GM12891 (cell line): ENCODE measurements at regions not wholly inside any gene's neighbourhood (a gene's known extent, or its start where the extent isn't known, plus 50 kb on each side); places are given as distances from the start of the nearest gene placed in this dataset.
"Not testable (repeated sequence)": the region's sequence is repeated elsewhere in the genome, so short reads cannot be mapped to it uniquely, and the experiment has no call there.

Source experiments
- DNase-seq: peaks from one replicate; pipeline ENCODE4 v3.0.0; 2011; ENCODE audit warnings: low spot score; ENCODE audit not compliant: insufficient read length
- FAIRE-seq: peaks from 2 replicates; lab custom pipeline; 2011; peaks lifted over from hg19 to GRCh38; lab: Jason Lieb, UNC
- PAX5 ChIP-seq: IDR thresholded peaks from 2 replicates; pipeline ENCODE4 v1.6.1; 2011; ENCODE audit warnings: low read length, moderate library complexity, mild to moderate bottlenecking; ENCODE audit not compliant: insufficient read depth, severe bottlenecking
- POLR2A ChIP-seq: IDR thresholded peaks from 2 replicates; pipeline ENCODE4 v1.6.1; 2011; ENCODE audit warnings: low read depth, low read length, control low read depth
- POLR2AphosphoS5 ChIP-seq: IDR thresholded peaks from 2 replicates; pipeline ENCODE4 v1.6.1; 2011; ENCODE audit warnings: low read depth, low read length, control low read depth
- POU2F2 ChIP-seq: IDR thresholded peaks from 2 replicates; pipeline ENCODE4 v1.6.1; 2011; ENCODE audit warnings: low read depth, mild to moderate bottlenecking, control low read depth, low read length, moderate library complexity
- SPI1 ChIP-seq: IDR thresholded peaks from 2 replicates; pipeline ENCODE4 v1.6.1; 2011; ENCODE audit warnings: low read depth, low read length, control low read depth
- TAF1 ChIP-seq: IDR thresholded peaks from 2 replicates; pipeline ENCODE4 v1.6.1; 2011; ENCODE audit warnings: low read depth, low read length, control low read depth

DNA sequence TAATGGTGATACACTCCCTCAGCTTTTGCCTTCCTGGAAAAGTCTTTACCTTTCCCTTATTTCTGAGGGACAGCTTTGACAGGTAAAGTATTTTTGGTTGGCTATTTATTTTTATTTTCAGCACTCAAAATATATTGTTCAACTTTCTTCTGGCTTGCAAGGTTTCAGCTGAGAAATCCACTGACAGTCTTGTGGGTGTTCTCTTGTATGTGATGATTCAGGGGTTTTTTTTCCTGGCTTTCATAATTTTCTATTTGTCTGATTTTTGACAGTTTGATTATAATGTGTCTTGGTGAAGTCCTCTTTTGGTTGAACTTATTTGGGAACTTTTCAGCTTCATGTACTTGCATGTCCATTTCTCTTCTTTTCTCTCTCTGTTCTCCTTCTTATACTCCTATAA, 73.7 kb upstream of the OTOGL start:
- no peak for FAIRE-seq
- no peak for DNase-seq
- no peak for TF ChIP-seq POLR2AphosphoS5
- TF ChIP-seq SPI1 = no peak
- no peak for TF ChIP-seq POU2F2
- no peak for TF ChIP-seq TAF1
- TF ChIP-seq PAX5 = no peak
- TF ChIP-seq POLR2A = no peak

DNA sequence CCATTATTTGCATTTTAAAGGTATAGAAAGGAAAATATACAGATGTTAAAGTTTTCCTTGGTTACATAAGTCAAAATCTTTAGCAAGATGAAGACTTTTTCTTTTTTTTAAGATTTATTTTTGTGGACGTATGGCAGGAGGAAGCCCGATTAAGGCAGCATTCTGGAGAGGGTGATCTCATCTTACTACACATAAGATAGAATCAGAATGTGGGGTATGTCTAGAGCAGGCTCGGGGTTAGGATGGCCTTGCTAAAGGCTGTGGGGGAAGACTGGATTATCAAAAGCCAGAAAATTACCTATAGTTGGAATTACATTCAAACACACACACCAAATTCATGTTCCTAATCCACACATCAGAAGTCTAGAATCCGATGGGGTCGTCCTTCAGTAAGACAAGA, 79.6 kb upstream of the OTOGL start:
- DNase-seq (no peak), FAIRE-seq (no peak)
- TF ChIP-seq TAF1 = no peak
- TF ChIP-seq POLR2AphosphoS5 = no peak
- no peak for TF ChIP-seq PAX5
- TF ChIP-seq SPI1 = no peak
- TF ChIP-seq POLR2A = no peak
- TF ChIP-seq POU2F2 = no peak

DNA sequence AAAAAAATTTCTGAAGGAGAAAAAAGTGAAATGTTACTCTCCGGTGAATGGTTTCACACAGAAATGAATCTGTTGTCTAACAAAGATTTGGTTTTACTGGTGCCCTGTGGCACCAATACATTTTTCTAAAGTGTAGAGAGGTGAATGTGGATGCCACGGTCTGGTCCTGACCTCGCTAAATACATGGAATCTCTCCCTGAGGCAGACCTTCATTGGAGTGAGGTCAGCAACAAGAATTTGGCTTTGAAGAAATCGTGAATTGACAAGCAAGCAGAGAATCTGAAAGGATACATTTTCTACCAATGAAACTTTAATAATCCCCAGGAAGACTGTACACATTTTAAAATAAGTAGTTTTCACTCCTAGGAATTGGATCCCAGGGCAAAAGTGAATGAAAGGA, 81.2 kb upstream of the OTOGL start:
- TF ChIP-seq POU2F2 = no peak
- no peak for TF ChIP-seq POLR2AphosphoS5
- no peak for TF ChIP-seq SPI1
- TF ChIP-seq TAF1 = no peak
- TF ChIP-seq PAX5 = no peak
- TF ChIP-seq POLR2A = no peak
- DNase-seq (no peak), FAIRE-seq (no peak)

DNA sequence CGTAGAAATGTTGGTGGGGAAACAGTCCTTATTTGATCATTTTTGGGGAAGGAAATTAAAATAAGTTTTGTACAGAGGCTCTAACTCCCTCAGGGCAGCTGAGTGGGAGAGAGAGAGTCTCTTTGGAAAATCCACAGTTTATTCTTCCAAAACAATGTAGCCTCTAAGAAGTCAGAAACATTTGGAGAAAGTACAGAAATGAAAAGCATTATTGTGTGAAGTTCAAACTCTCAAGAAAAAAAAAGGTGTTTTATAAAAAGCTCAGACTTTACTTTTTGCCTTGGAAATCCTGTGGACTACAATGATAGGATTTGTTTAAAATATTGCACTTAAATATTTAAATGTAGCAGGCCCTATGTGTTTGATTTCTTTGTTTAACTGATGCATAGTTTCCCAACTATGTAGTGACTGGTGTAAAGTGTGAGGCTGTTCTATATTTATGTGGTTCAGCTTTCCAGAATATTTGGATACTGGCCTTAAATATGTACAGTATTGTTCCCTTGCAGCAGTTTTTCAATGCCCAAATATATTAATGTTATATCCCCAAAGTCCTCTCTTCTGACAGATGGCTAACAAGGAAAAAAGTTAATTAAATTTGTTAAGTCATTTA, 82.0 kb upstream of the OTOGL start:
- TF ChIP-seq POU2F2 (no peak), SPI1 (no peak), TAF1 (no peak), PAX5 (no peak), POLR2A (no peak), POLR2AphosphoS5 (no peak)
- FAIRE-seq (no peak), DNase-seq (no peak)

DNA sequence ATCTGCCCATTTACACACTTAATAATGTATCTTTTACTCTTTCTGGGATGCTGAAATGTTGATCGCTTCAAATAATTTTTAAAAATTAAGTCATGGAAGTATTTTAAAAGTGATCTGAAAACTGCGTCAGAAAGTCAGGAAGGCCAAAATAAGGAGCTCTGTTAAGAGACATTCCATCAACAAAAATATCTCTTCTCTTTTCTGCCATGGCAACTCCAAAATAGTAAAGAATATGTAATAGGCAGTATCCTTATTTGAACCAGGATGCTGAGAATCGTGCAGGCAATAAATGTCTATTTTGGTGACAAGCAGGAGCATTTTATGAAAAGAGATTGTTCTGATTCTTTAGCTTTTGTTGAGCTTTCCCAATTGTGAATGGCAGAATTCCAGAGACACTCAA, 81.8 kb upstream of the PPP1R12A start:
- no peak for FAIRE-seq
- TF ChIP-seq POLR2A = no peak
- TF ChIP-seq PAX5 = no peak
- TF ChIP-seq POLR2AphosphoS5 = no peak
- no peak for TF ChIP-seq POU2F2
- no peak for TF ChIP-seq TAF1
- no peak for TF ChIP-seq SPI1
- no peak for DNase-seq

DNA sequence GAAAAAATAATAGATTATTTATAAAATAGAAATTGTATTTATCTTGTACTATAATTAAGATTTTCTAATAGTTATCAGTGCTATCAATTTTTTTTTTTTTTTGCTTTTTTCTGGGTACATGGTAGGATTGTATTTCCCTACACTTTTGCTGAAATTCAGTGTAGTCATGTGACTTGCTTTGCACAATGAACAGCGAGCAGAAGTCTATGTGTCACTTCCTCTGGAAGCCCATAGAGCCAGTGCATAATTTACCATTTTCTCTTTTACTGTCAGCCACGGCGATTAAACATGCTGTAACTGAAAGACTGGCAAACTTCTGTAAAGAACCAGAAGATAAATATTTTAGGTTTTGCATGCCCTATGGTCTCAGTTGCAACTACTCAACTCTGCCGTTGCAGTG, 80.8 kb upstream of the PPP1R12A start:
- no peak for TF ChIP-seq POLR2A
- no peak for TF ChIP-seq POLR2AphosphoS5
- no peak for TF ChIP-seq TAF1
- no peak for TF ChIP-seq PAX5
- no peak for TF ChIP-seq SPI1
- no peak for TF ChIP-seq POU2F2
- no peak for DNase-seq
- no peak for FAIRE-seq

DNA sequence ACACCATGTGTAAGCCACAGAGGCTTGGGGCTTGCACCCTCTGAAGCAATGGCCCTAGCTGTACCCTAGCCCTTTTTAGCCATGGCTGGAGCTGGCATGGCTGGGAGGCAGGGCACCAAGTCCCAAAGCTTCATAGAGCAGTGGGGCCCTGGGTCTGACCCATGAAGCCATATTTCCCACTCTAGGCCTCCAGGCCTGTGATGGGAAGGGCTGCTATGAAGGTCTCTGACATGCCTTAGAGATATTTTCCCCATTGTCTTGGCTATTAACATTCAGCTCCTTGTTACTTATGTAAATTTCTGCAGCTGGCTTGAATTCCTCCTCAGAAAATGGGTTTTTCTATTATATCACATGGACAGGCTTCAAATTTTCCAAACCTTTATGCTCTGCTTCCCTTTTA, 68.8 kb upstream of the PPP1R12A start:
- FAIRE-seq = not testable (repeated sequence)

DNA sequence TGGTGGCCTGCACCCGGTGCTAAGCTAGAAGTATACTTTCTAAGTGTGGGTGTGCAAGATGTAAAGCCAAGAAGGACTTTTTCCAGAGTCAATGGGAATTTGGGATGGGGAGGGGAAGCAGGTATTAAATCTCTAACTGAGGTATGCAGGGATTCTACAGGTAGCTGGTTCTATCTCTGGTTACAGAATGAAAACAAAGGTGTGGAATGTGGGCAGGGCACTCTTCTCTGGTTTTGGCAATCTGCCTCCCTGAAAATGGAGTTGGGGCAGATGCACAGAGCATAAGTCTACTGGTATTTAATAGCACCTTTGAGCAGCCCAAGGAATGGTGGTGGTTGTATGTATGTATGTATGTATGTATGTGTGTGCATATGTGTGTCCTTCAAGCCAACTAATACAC, 66.7 kb upstream of the PPP1R12A start:
- FAIRE-seq (no peak), DNase-seq (no peak)
- TF ChIP-seq TAF1 = no peak
- TF ChIP-seq POLR2A = no peak
- TF ChIP-seq POU2F2 = no peak
- TF ChIP-seq POLR2AphosphoS5 = no peak
- TF ChIP-seq PAX5 = no peak
- TF ChIP-seq SPI1 = no peak

More for the DNA sequence above, 68.8 kb upstream of the PPP1R12A start:
- DNase-seq = not testable (repeated sequence)

DNA sequence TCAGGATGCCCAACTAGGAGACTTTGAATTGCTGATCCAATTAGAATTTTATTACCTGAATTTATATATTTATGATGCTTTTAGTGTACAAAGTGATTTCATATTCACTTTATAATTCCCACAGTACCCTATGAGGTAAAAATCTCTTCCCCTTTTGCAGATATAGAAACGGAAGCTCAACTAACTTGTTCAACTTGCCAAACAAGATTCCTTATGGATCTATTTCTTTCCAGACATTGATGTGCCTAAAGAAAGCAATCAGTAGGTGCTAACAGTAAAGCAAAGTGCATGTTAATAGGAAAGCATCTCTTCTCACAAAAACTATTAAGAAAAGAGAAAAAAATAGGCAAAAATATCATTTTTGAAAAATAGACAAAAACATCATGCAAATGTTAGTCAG, 65.9 kb upstream of the PPP1R12A start:
- FAIRE-seq (no peak), DNase-seq (no peak)
- TF ChIP-seq POLR2AphosphoS5 = no peak
- no peak for TF ChIP-seq TAF1
- no peak for TF ChIP-seq PAX5
- TF ChIP-seq POU2F2 = no peak
- TF ChIP-seq SPI1 = no peak
- no peak for TF ChIP-seq POLR2A

DNA sequence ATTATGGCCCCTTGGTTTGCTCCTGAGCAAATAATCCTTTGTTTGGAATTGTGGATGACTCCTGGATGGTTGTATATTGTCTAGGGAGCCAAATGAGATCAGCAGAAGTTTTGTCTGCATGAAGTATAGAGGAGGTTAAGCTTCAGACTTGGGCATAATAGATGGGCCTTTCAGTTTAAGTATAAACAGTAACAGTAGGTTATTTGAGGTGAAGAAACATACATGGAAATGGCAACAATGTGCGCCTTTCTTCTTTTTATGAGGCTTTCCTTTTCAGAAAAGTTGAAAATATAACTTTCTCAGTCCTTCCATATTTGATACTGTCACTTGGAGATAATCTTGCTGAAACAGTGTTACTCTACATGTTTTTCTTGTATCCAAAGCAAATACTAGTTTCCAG, 63.7 kb upstream of the PPP1R12A start:
- no peak for FAIRE-seq
- DNase-seq = no peak
- TF ChIP-seq POU2F2 (no peak), PAX5 (no peak)

DNA sequence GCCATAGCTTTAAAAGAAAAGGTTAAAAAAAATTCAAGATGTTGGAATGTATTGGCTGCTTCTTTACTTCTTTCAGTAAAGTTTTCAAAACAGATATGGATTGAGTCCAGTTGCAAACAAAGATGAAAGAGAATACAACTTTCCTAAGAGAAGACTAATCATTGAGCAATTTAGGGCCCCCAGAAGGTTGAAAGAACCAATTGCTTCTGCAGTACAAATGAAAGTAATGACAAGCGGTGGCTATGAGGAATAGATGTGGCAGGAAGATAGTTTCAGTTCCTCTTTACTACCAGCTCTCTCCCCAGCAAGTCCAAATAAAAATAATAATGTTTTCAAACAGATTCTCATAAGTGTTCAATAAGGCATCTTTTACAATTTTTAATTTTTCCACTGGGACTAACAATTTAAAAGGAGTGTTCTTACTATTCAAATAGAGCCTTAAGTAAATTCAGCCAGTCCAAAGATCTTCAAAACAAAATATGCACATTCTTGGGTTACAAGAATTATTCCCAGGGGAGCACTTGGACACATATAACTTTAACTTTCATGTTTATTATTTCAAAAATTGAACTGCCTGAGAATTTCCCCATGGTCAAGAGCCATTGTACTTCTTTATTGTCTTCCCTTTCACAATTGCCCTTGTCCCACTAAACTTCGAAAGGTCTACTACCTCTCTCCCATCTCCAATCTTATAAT, 62.3 kb upstream of the PPP1R12A start:
- TF ChIP-seq POU2F2 = no peak
- peak; percentile 99 for TF ChIP-seq SPI1
- peak; percentile 31 for DNase-seq
- peak; percentile 69 for FAIRE-seq

DNA sequence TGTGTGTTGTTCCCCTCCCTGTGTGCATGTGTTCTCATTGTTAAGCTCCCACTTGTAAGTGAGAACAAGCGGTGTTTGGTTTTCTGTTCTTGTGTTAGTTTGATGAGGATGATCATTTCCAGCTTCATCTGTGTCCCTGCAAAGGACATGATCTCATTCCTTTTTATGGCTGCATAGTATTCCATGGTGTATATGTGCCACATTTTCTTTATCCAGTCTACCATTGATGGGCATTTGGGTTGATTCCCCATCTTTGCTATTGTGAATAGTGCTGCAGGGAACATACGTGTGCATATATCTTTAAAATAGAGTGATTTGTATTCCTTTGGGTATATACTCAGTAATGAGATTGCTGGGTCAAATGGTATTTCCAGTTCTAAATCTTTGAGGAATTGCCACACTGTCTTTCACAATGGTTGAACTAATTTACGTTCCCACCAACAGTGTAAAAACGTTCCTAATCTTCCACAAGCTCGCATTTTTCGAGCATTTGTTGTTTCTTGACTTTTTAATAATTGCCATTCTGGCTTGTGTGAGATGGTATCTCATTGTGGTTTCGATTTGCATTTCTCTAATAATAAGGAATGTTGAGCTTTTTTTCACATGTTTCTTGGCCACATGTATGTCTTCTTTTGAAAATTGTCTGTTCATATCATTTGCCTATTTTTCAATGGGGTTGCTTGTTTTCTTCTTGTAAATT, 60.6 kb upstream of the PPP1R12A start:
- DNase-seq, FAIRE-seq: not testable (repeated sequence)
